ENCODE measurements at regions not wholly inside any gene's neighbourhood (a gene's known extent, or its start where the extent isn't known, plus 50 kb on each side); places are given as distances from the start of the nearest gene placed in this dataset.

GRCh38 chr11:129574431-129574830 is 198.8 kb downstream of the BARX2 start:
- Mint-ChIP-seq H3K27ac (no peak overlapping the region), H3K36me3 (ENCODE audit: insufficient read depth in 1 of 3, low read depth in 3 of 3) (peaks cover 0 to 5% (median 3%) of the 10 kb centered on the region in 3 experiments; a peak in 4 of 7 replicates), H3K27me3 (ENCODE audit: low read depth) (peaks cover 6% of the 10 kb centered on the region), H3K9me3 (peaks cover 12 to 16% of the 10 kb centered on the region in 2 experiments), H3K4me1 (no peaks in the 10 kb centered on the region), H3K4me3 (no peak overlapping the region)
- no peak overlapping the region for H2BK20ac ChIP-seq (ENCODE audit: low read depth, low read length, poor library complexity, severe bottlenecking)
- H4K8ac ChIP-seq (replicated peaks; ENCODE audit: insufficient read length, low read depth, low read length): no peak overlapping the region
- peaks cover 8% of the 10 kb centered on the region for H3K9me3 ChIP-seq (ENCODE audit: control insufficient read depth, low read depth, low read length)
- no peaks in the 10 kb centered on the region for H3K23me2 ChIP-seq (ENCODE audit: insufficient read length, low read depth, low read length, poor library complexity, severe bottlenecking)
- no peak overlapping the region for H2AFZ ChIP-seq (ENCODE audit: low read length)
- no peak overlapping the region for H3K4me2 ChIP-seq (ENCODE audit: insufficient read depth, insufficient read length, low read length)
- no peak overlapping the region for H3K18ac ChIP-seq (ENCODE audit: insufficient read length, low read depth, low read length)
- no peak overlapping the region for H3K23ac ChIP-seq (ENCODE audit: insufficient read length, low read depth, low read length)
- H3K14ac ChIP-seq (ENCODE audit: insufficient read depth, low read length): no peak overlapping the region; the same call in 1 of the 2 replicates
- no peak overlapping the region for H3K27ac ChIP-seq (ENCODE audit: insufficient read length, low read depth, low read length)
- no CpG with 5 or more reads among the region's 13 CpGs for WGBS (ENCODE audit: extremely low coverage, insufficient read length, low lambda C conversion rate)
- H3K4ac ChIP-seq (ENCODE audit: low read depth, low read length): no peak overlapping the region
- no peak overlapping the region for H3K56ac ChIP-seq (ENCODE audit: insufficient read length, low read depth, low read length)
- H3T11ph ChIP-seq (ENCODE audit: low read length): no peak overlapping the region
- no peaks in the 10 kb centered on the region for H3K79me2 ChIP-seq (ENCODE audit: insufficient read depth, low read length)
- H4K91ac ChIP-seq (ENCODE audit: insufficient read length, low read depth, low read length): no peak overlapping the region
- H3K79me1 ChIP-seq (ENCODE audit: insufficient read depth, low read depth, low read length, poor library complexity, severe bottlenecking): no peaks in the 10 kb centered on the region
- H3K27me3 ChIP-seq (ENCODE audit: insufficient read depth, low read length): no peaks in the 10 kb centered on the region
- H2BK120ac ChIP-seq (ENCODE audit: low read depth, low read length, poor library complexity, severe bottlenecking): no peak overlapping the region
- no peaks in the 10 kb centered on the region for H3K4me1 ChIP-seq (ENCODE audit: insufficient read depth, low read length)
- no peak overlapping the region for H3K9ac ChIP-seq (ENCODE audit: extremely low read depth, insufficient read length, low read length)
- no peak for TF ChIP-seq CTCF (conservative IDR thresholded peaks at IDR 0.05)
- no peaks in the 10 kb centered on the region for H4K20me1 ChIP-seq (ENCODE audit: control insufficient read depth, insufficient read depth, insufficient read length)
- H2BK5ac ChIP-seq (ENCODE audit: insufficient read length, low read length): no peak overlapping the region
- no peak overlapping the region for H2AK5ac ChIP-seq (ENCODE audit: insufficient read length, low read length)
- no peak for DNase-seq
- no peak overlapping the region for H4K5ac ChIP-seq (ENCODE audit: insufficient read length, low read depth, low read length)
- no peak overlapping the region for H2BK15ac ChIP-seq (ENCODE audit: low read depth, low read length)
- H2BK12ac ChIP-seq (ENCODE audit: insufficient read length, low read depth, low read length): no peak overlapping the region
